DMS 273 treated with DMSO at 0.1 percent for 48 hours (cell line): ENCODE measurements at regions not wholly inside any gene's neighbourhood (a gene's known extent, or its start where the extent isn't known, plus 50 kb on each side); places are given as distances from the start of the nearest gene placed in this dataset.

Experiments used
- DNase-seq: peaks from one replicate; lab custom pipeline; 2025; lab: John Stamatoyannopoulos, UW

- no peak for DNase-seq
Measured at GRCh38 chr2:82690757-82691411, 1768.2 kb downstream of the SUCLG1 start.

GRCh38 chr2:82675186-82675585, 1783.9 kb downstream of the SUCLG1 start:
- no peak for DNase-seq

- DNase-seq: no peak
Measured at GRCh38 chr2:82674652-82675051, 1784.4 kb downstream of the SUCLG1 start.

GRCh38 chr2:82667491-82667890, 1791.6 kb downstream of the SUCLG1 start:
- no peak for DNase-seq

DNA sequence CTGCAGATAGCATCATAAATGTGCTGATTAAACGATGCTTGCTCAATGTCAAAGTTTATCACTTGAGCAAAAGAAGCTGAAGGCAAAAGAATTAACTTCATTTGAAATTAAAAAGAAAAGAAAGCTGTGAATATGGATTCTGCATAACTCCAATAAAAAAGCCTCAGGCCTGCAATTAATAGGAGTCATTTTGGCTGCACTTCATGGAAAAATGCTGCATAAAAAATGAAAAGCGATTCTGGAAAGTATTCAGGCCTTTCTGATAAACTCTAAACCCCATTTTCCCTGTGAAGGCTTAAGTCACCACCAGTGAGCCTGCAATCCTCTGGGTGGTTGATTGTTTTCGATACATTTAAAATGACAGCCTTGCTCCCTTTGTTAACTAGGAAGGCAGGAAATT, 1793.4 kb downstream of the SUCLG1 start:
- DNase-seq: no peak

DNA sequence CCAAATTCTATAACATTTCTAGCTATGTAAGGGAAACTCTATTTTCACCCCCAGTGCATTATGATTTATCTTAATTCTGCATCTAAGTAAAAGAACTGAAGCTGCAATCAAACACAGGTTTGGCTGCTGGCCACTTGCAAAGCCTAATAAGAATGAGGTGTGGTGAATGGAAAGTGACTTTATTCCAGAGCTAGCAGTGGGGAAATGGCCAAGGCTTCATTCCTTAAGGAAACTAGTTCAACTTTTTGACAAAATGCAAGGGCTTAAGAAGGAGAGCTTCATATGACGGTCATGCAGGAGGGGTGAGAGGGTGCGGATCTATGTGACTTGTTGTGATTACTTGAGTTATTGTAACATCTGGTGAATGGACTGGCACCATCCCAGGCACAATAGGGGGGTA, 1802.0 kb downstream of the SUCLG1 start:
- no peak for DNase-seq

- no peak for DNase-seq
Measured at GRCh38 chr2:82656420-82656819, 1802.7 kb downstream of the SUCLG1 start.

DNA sequence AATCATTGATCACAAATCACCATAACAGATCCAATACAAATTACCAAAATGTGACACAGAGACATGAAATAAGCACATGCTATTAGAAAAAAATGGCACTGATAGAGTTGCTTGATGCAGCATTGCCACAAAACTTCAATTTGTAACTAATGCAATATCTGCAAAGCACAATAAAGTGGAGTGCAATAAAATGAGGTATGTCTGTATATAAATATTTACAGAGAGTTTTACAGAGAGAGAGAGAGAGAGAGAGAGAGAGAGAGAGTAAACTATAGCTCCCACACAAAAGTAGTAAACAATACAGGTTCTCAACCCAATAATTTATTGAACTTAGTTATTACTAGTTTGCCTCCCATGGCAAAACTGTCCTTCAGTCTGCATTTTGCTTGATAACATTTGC, 1807.0 kb downstream of the SUCLG1 start:
- no peak for DNase-seq

- no peak for DNase-seq
Measured at GRCh38 chr2:82650038-82650437, 1809.0 kb downstream of the SUCLG1 start.

DNA sequence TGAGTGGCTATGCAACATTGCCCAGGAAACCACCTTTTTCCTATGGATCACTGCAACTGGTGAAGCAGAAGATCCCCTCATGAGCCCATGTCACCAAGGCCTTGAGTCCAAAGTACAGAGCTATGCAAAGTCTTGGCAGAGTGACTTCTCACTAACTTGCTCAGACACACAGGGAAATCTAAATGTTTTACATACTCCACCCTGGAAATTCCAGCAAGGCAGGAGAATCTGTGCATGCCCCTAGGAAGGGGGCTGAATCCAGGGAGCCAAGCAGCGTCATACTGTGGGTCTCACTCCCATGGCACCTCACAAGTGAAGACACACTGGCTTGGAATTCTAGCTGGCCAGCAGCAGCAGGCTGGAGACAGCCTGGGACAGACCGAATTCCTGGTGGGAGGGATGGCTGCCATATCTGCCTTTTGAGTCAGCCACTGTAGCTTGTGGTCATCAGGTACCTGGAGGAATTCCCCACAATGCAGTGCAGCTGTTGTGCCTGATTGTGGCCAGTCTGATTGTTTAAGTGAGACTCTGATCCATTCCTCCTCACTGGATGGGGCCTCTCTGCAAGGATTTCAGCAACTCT, 1817.4 kb downstream of the SUCLG1 start:
- DNase-seq: no peak

DNA sequence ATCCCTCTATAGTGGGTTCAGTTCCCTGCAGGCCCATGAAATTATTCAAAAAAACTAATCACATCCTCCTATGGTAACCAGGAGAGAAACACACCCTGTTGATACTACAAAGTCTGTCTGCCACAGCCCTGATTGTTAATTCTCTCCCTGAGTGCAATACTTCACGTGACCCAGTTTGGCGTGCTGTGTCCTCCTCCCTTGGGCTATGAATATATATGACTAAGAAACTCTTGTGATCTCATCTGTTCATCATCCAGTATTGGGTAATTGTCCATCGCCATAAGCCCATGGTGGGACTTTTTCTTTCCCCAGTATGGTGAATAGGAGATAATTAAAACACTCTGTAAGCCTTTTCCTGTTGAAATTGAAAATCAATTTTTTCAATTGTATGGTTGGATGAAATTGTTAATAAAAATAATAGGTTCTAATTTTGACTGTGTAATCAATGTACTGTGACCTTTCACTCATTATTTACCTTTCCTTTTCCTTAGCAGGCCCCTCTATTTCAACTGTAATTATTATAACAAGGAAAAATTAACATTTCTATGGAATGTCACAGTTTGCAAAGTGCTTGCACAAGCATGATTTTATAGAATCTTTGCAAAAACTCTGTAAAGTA, 1822.6 kb downstream of the SUCLG1 start:
- no peak for DNase-seq

GRCh38 chr2:82599021-82599420, 1860.1 kb downstream of the SUCLG1 start:
- DNase-seq: no peak

DNA sequence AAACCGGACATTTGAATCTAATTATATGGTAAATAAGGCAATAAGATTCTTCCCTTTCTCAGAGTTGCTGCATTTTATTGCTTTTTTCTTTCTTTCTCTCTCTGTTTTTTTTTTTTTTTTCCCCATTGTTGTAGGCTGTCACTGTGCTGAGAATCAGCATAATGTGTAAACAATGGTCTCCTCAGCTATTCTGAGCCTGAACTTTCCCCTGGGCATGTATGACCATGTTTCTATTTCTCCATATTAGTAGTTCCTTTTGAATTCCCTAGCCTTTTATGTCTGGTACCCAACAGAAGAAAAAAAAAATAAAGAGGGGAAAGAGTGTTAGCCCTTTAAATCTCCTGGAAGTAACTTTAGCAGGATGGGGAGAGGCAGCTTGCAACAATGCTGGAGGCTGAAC, 1862.5 kb downstream of the SUCLG1 start:
- DNase-seq: no peak

DNA sequence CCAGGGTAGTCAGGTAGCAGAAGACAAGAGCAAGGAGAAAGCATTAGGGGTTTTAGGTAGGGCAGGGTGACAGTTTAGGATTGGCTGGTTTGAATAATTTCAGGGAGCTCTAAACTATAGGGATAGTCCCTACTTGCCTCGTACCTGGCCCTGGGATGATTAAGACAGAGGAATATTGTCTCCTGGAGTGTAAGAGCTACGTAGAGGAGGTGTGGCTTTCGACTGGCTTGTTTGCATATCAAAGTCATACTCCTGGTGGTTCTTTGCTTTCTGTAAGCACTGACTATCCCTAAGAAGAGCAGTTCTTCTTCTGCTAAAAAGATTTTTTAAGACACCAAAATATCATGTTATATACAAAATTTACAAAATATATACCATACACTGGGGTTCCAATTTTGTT, 1867.4 kb downstream of the SUCLG1 start:
- DNase-seq: no peak

DNA sequence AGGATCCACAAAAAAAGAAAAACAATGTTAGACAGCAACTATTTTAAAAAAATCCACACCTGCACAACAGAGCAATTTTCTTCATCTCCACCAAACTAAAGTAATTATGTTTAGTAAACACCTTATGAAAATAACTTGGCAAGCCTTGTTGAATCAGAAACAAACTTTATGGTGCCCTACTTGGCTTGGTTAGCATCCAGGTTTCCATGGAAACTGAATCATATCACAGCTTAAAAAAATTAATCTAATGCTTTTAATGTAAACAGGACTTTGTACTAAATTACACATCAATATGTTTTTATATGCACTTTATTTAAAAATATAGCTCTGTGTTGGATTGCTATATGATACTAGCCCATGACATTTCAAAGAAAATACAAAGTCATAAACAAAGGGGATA, 1882.4 kb downstream of the SUCLG1 start:
- no peak for DNase-seq

- DNase-seq: no peak
Measured at GRCh38 chr2:82539280-82539621, 1919.8 kb downstream of the SUCLG1 start.

GRCh38 chr2:82538590-82539279, 1920.3 kb downstream of the SUCLG1 start:
- no peak for DNase-seq

GRCh38 chr2:82528288-82528687, 1930.8 kb downstream of the SUCLG1 start:
- no peak for DNase-seq

DNA sequence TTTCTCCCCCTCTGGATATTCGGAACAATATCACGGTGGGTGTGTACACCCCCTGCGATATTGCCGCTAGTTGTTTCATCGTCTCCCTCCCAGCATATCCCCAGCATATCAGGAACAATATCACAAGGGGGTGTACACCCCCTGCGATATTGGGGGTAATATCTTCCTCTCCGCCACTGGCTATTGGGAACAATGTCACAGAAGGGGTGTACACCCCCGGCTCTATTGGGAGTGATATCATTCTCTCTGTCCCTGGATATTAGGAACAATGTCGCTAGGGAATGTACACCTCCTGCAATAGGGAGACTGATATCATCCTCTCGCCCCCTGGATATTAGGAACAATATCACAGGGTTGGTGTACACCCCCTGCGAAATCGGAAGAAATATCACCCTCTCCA, 1932.0 kb downstream of the SUCLG1 start:
- DNase-seq: no peak

GRCh38 chr2:82526277-82526676, 1932.8 kb downstream of the SUCLG1 start:
- DNase-seq: no peak

DNA sequence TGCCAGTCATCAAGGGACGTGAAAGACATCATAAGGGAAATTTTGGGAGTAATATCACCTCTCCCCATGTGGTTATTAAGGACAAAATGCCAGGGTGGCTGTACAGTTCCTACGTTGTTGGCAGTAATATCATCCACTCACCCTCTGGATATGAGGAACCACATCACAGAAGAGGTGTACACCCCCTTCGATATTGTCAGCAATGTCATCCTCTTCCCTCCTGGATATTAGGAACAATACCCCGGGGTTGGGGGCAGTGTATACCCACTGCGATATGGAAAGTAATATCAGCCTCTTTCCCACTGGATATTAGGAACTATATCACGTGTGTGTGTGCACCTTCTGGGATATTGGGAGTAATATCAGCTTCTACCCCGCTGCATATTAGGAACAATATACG, 1933.3 kb downstream of the SUCLG1 start:
- no peak for DNase-seq

GRCh38 chr2:82524826-82525225, 1934.3 kb downstream of the SUCLG1 start:
- no peak for DNase-seq

- DNase-seq: no peak
Measured at GRCh38 chr2:82511894-82512293, 1947.2 kb downstream of the SUCLG1 start.
